ENCODE measurements at regions not wholly inside any gene's neighbourhood (a gene's known extent, or its start where the extent isn't known, plus 50 kb on each side); places are given as distances from the start of the nearest gene placed in this dataset.

- no peak for DNase-seq (ENCODE audit: low read depth, low spot score)
Measured at GRCh38 chr14:31943861-31944255, 133.2 kb upstream of the ARHGAP5 start.

- DNase-seq (ENCODE audit: low read depth, low spot score), result no peak
Measured at GRCh38 chr14:31944256-31945073, 132.6 kb upstream of the ARHGAP5 start.

GRCh38 chr14:31945074-31945613, 132.0 kb upstream of the ARHGAP5 start:
- DNase-seq (ENCODE audit: low read depth, low spot score), result no peak

- DNase-seq (ENCODE audit: low read depth, low spot score), result no peak
Measured at GRCh38 chr14:31945701-31946100, 131.4 kb upstream of the ARHGAP5 start.

GRCh38 chr14:31947076-31947475, 130.0 kb upstream of the ARHGAP5 start:
- no peak for DNase-seq (ENCODE audit: low read depth, low spot score)

- DNase-seq (ENCODE audit: low read depth, low spot score), result no peak
Measured at GRCh38 chr14:31947680-31948595, 129.2 kb upstream of the ARHGAP5 start.

- DNase-seq (ENCODE audit: low read depth, low spot score), result no peak
Measured at GRCh38 chr14:31949709-31950108, 127.4 kb upstream of the ARHGAP5 start.

GRCh38 chr14:31950331-31950730, 126.8 kb upstream of the ARHGAP5 start:
- no peak for DNase-seq (ENCODE audit: low read depth, low spot score)

GRCh38 chr14:31950764-31951637, 126.1 kb upstream of the ARHGAP5 start:
- DNase-seq (ENCODE audit: low read depth, low spot score), result no peak

- no peak for DNase-seq (ENCODE audit: low read depth, low spot score)
Measured at GRCh38 chr14:31951638-31951964, 125.5 kb upstream of the ARHGAP5 start.

- no peak for DNase-seq (ENCODE audit: low read depth, low spot score)
Measured at GRCh38 chr14:31952573-31952972, 124.5 kb upstream of the ARHGAP5 start.

- no peak for DNase-seq (ENCODE audit: low read depth, low spot score)
Measured at GRCh38 chr14:31953210-31953609, 123.9 kb upstream of the ARHGAP5 start.

- DNase-seq (ENCODE audit: low read depth, low spot score), result no peak
Measured at GRCh38 chr14:31954991-31955390, 122.1 kb upstream of the ARHGAP5 start.

- no peak for DNase-seq (ENCODE audit: low read depth, low spot score)
Measured at GRCh38 chr14:31955936-31956579, 121.0 kb upstream of the ARHGAP5 start.

- DNase-seq (ENCODE audit: low read depth, low spot score), result no peak
Measured at GRCh38 chr14:31957565-31957964, 119.5 kb upstream of the ARHGAP5 start.

GRCh38 chr14:31960039-31960438, 117.1 kb upstream of the ARHGAP5 start:
- DNase-seq (ENCODE audit: low read depth, low spot score), result no peak

- DNase-seq (ENCODE audit: low read depth, low spot score), result no peak
Measured at GRCh38 chr14:31961896-31962295, 115.2 kb upstream of the ARHGAP5 start.

- DNase-seq (ENCODE audit: low read depth, low spot score), result no peak
Measured at GRCh38 chr14:31962920-31963319, 114.2 kb upstream of the ARHGAP5 start.

- no peak for DNase-seq (ENCODE audit: low read depth, low spot score)
Measured at GRCh38 chr14:31963587-31963986, 113.5 kb upstream of the ARHGAP5 start.

- DNase-seq (ENCODE audit: low read depth, low spot score), result no peak
Measured at GRCh38 chr14:31964490-31964889, 112.6 kb upstream of the ARHGAP5 start.
